ENCODE measurements at regions not wholly inside any gene's neighbourhood (a gene's known extent, or its start where the extent isn't known, plus 50 kb on each side); places are given as distances from the start of the nearest gene placed in this dataset.

GRCh38 chr1:234936612-234937389 lies 191.8 kb downstream of the TOMM20 start:
- no peak overlapping the region for H3K4me3 Mint-ChIP-seq
- H3K9me3 Mint-ChIP-seq, result no peaks in the 10 kb centered on the region
- ATAC-seq, result peak; percentile 66
- DNase-seq (ENCODE audit: low spot score in 2 of 2), result no peak
- H3K27ac Mint-ChIP-seq, result peak overlapping the region; percentile 63
- H3K36me3 Mint-ChIP-seq, result no peaks in the 10 kb centered on the region
- H3K4me1 Mint-ChIP-seq, result peaks cover 29% of the 10 kb centered on the region

- H3K4me1 Mint-ChIP-seq, result peaks cover 29% of the 10 kb centered on the region
- H3K9me3 Mint-ChIP-seq, result no peaks in the 10 kb centered on the region
- no peak overlapping the region for H3K4me3 Mint-ChIP-seq
- ATAC-seq (peak; percentile 36), DNase-seq (ENCODE audit: low spot score in 2 of 2) (no peak)
- H3K36me3 Mint-ChIP-seq, result no peaks in the 10 kb centered on the region
- no peak overlapping the region for H3K27ac Mint-ChIP-seq
Measured at GRCh38 chr1:234934611-234935033, 194.0 kb downstream of the TOMM20 start.

- DNase-seq (ENCODE audit: low spot score in 2 of 2), result no peak
- Mint-ChIP-seq H3K27ac (peak overlapping the region; percentile 72), H3K36me3 (no peaks in the 10 kb centered on the region), H3K4me1 (peaks cover 29% of the 10 kb centered on the region), H3K4me3 (peak overlapping the region; percentile 49), H3K9me3 (no peaks in the 10 kb centered on the region)
- ATAC-seq, result peak; percentile 85
Measured at GRCh38 chr1:234933475-234933874, 195.2 kb downstream of the TOMM20 start.

GRCh38 chr1:234932511-234933430 lies 195.9 kb downstream of the TOMM20 start:
- no peaks in the 10 kb centered on the region for H3K9me3 Mint-ChIP-seq
- H3K4me1 Mint-ChIP-seq, result peaks cover 36% of the 10 kb centered on the region
- peak overlapping the region; percentile 49 for H3K4me3 Mint-ChIP-seq
- H3K27ac Mint-ChIP-seq, result peak overlapping the region; percentile 72
- ATAC-seq (peak; percentile 3), DNase-seq (ENCODE audit: low spot score in 2 of 2) (no peak)
- H3K36me3 Mint-ChIP-seq, result no peaks in the 10 kb centered on the region

GRCh38 chr1:234932106-234932505 lies 196.5 kb downstream of the TOMM20 start:
- ATAC-seq (no peak), DNase-seq (ENCODE audit: low spot score in 2 of 2) (no peak)
- Mint-ChIP-seq H3K36me3 (no peaks in the 10 kb centered on the region), H3K9me3 (no peaks in the 10 kb centered on the region), H3K4me1 (peaks cover 36% of the 10 kb centered on the region), H3K27ac (no peak overlapping the region), H3K4me3 (no peak overlapping the region)

- Mint-ChIP-seq H3K9me3 (no peaks in the 10 kb centered on the region), H3K36me3 (no peaks in the 10 kb centered on the region), H3K4me1 (peaks cover 36% of the 10 kb centered on the region), H3K4me3 (no peak overlapping the region), H3K27ac (no peak overlapping the region)
- DNase-seq (ENCODE audit: low spot score in 2 of 2), result no peak
- no peak for ATAC-seq
Measured at GRCh38 chr1:234931404-234931973, 197.1 kb downstream of the TOMM20 start.

GRCh38 chr1:234929369-234929768 lies 199.3 kb downstream of the TOMM20 start:
- Mint-ChIP-seq H3K36me3 (peaks cover 5% of the 10 kb centered on the region), H3K4me3 (no peak overlapping the region), H3K27ac (no peak overlapping the region), H3K4me1 (peaks cover 55% of the 10 kb centered on the region), H3K9me3 (no peaks in the 10 kb centered on the region)
- DNase-seq (ENCODE audit: low spot score in 2 of 2), result no peak
- no peak for ATAC-seq

- no peak overlapping the region for H3K27ac Mint-ChIP-seq
- ATAC-seq, result no peak
- H3K4me3 Mint-ChIP-seq, result no peak overlapping the region
- peaks cover 61% of the 10 kb centered on the region for H3K4me1 Mint-ChIP-seq
- no peaks in the 10 kb centered on the region for H3K9me3 Mint-ChIP-seq
- H3K36me3 Mint-ChIP-seq, result peaks cover 5% of the 10 kb centered on the region
- DNase-seq (ENCODE audit: low spot score in 2 of 2), result no peak
Measured at GRCh38 chr1:234928642-234929041, 200.0 kb downstream of the TOMM20 start.

GRCh38 chr1:234927971-234928640 lies 200.5 kb downstream of the TOMM20 start:
- Mint-ChIP-seq H3K4me1 (peaks cover 61% of the 10 kb centered on the region), H3K27ac (peak overlapping the region; percentile 91), H3K36me3 (peaks cover 5% of the 10 kb centered on the region), H3K9me3 (no peaks in the 10 kb centered on the region), H3K4me3 (peak overlapping the region; percentile 71)
- DNase-seq (ENCODE audit: low spot score in 2 of 2) (no peak), ATAC-seq (no peak)

GRCh38 chr1:234927312-234927970 lies 201.2 kb downstream of the TOMM20 start:
- peak overlapping the region; percentile 91 for H3K27ac Mint-ChIP-seq
- peaks cover 5% of the 10 kb centered on the region for H3K36me3 Mint-ChIP-seq
- no peaks in the 10 kb centered on the region for H3K9me3 Mint-ChIP-seq
- no peak for ATAC-seq
- peak overlapping the region; percentile 71 for H3K4me3 Mint-ChIP-seq
- no peak for DNase-seq (ENCODE audit: low spot score in 2 of 2)
- H3K4me1 Mint-ChIP-seq, result peaks cover 55% of the 10 kb centered on the region

GRCh38 chr1:234926559-234927311 lies 201.9 kb downstream of the TOMM20 start:
- Mint-ChIP-seq H3K4me3 (peak overlapping the region; percentile 71), H3K27ac (peak overlapping the region; percentile 91), H3K4me1 (peaks cover 54% of the 10 kb centered on the region), H3K9me3 (no peaks in the 10 kb centered on the region), H3K36me3 (peaks cover 5% of the 10 kb centered on the region)
- DNase-seq (ENCODE audit: low spot score in 2 of 2) (peak; percentile 36 to 73), ATAC-seq (peak; percentile 90)

- DNase-seq (ENCODE audit: low spot score in 2 of 2) (no peak), ATAC-seq (no peak)
- Mint-ChIP-seq H3K4me1 (peaks cover 54% of the 10 kb centered on the region), H3K9me3 (no peaks in the 10 kb centered on the region), H3K27ac (peak overlapping the region; percentile 91), H3K36me3 (peaks cover 5% of the 10 kb centered on the region), H3K4me3 (peak overlapping the region; percentile 71)
Measured at GRCh38 chr1:234926264-234926558, 202.4 kb downstream of the TOMM20 start.

- peak; percentile 67 for ATAC-seq
- no peak for DNase-seq (ENCODE audit: low spot score in 2 of 2)
- peaks cover 54% of the 10 kb centered on the region for H3K4me1 Mint-ChIP-seq
- H3K9me3 Mint-ChIP-seq, result no peaks in the 10 kb centered on the region
- H3K36me3 Mint-ChIP-seq, result peaks cover 5% of the 10 kb centered on the region
- peak overlapping the region; percentile 71 for H3K4me3 Mint-ChIP-seq
- H3K27ac Mint-ChIP-seq, result peak overlapping the region; percentile 91
Measured at GRCh38 chr1:234925440-234926263, 203.0 kb downstream of the TOMM20 start.

Data from stimulated activated effector memory CD8-positive, alpha-beta T cell treated with anti-CD3 and anti-CD28 coated beads, Interleukin-12 subunit alpha, Interleukin-12 subunit beta, amount 100 ng/mL, for 72 hours (primary cell).